ENCODE measurements at regions not wholly inside any gene's neighbourhood (a gene's known extent, or its start where the extent isn't known, plus 50 kb on each side); places are given as distances from the start of the nearest gene placed in this dataset.

DNA sequence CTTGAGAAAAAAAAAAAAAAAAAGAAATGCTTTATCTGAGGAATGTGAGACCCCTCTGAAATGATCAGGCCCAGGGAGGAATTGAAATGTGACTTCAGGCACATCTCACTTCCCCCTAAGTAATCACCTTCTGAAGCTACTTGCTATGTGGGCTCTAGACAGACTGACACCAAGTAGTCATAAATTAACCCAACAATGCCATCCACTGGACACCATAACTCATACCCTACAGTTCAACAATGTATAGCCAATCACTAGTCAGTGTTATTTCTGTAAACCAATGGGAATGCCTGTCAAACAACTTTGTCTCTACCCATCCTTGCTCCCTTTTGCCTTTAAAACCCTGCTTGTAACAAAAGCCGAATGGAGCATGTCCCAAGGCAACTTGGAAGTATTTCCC, 182.7 kb upstream of the TMPO start:
- TF ChIP-seq YY1 (IDR thresholded peaks at IDR 0.05; ENCODE audit: insufficient read depth, insufficient read length) (no peak), SUZ12 (IDR thresholded peaks at IDR 0.05; ENCODE audit: extremely low read depth, insufficient read depth, insufficient read length) (no peak)

Data from NT2/D1 (cell line).